Caco-2 (cell line): ENCODE measurements at regions not wholly inside any gene's neighbourhood (a gene's known extent, or its start where the extent isn't known, plus 50 kb on each side); places are given as distances from the start of the nearest gene placed in this dataset.

ENCODE experiments used
- BruUV-seq: library from RNA; stranded (reverse); fragments of 400-500 nt; replicated peaks from 2 replicates; lab custom pipeline; 2021; lab: Mats Ljungman, UMichigan
- CTCF ChIA-PET: fragments of 300-600 bp; sonication (Branson Sonifier 250); formaldehyde crosslinking; loops from one replicate; lab custom pipeline; 2022; ENCODE audit warnings: antibody characterized with exemption; lab: Charles Lee
- POLR2A ChIA-PET: fragments of 300-600 bp; sonication (Branson Sonifier 250); formaldehyde crosslinking; loops from one replicate; lab custom pipeline; 2022; ENCODE audit warnings: antibody characterized with exemption; lab: Charles Lee
- DNase-seq, 2 experiments: peaks; one replicate each; pipeline versions ENCODE4 v3.0.0 to v3.0.0-alpha.2; 2020 to 2022
- H3K27me3 ChIP-seq: replicated peaks from 2 replicates; pipeline ENCODE4 v1.6.0; 2011; ENCODE audit warnings: low read length; ENCODE audit not compliant: control insufficient read depth, insufficient read depth
- H3K36me3 ChIP-seq: 2 replicates; pipeline ENCODE4 v1.5.1; 2011; ENCODE audit warnings: low read length; ENCODE audit not compliant: control insufficient read depth, insufficient read depth
- H3K4me1 ChIP-seq: fragments of 250-450 bp; sonication (Bioruptor Pico); 2 replicates; pipeline ENCODE4 v1.5.1; 2020; ENCODE audit warnings: mild to moderate bottlenecking
- H3K4me3 ChIP-seq: 2 replicates; pipeline ENCODE4 v1.5.1; 2011; ENCODE audit warnings: low read depth, mild to moderate bottlenecking, control low read depth, low read length
- H3K9me3 ChIP-seq: fragments of 250-450 bp; sonication (Bioruptor Pico); 2 replicates; pipeline ENCODE4 v1.5.1; 2020; ENCODE audit warnings: mild to moderate bottlenecking, moderate library complexity
- H3K27ac Mint-ChIP-seq: one replicate; pipeline ENCODE4 v1.8.0; 2022; ENCODE audit warnings: mixed read lengths; ENCODE audit not compliant: unreplicated experiment
- H3K27me3 Mint-ChIP-seq: one replicate; pipeline ENCODE4 v1.8.0; 2022; ENCODE audit warnings: mixed read lengths; ENCODE audit not compliant: insufficient read depth, unreplicated experiment
- H3K36me3 Mint-ChIP-seq: one replicate; pipeline ENCODE4 v1.8.0; 2022; ENCODE audit warnings: mild to moderate bottlenecking, mixed read lengths; ENCODE audit not compliant: insufficient read depth, unreplicated experiment
- H3K4me1 Mint-ChIP-seq: one replicate; pipeline ENCODE4 v1.8.0; 2022; ENCODE audit warnings: low read depth, mixed read lengths; ENCODE audit not compliant: unreplicated experiment
- H3K4me3 Mint-ChIP-seq: one replicate; pipeline ENCODE4 v1.8.0; 2022; ENCODE audit warnings: mild to moderate bottlenecking, moderate library complexity, mixed read lengths; ENCODE audit not compliant: unreplicated experiment
- H3K9me3 Mint-ChIP-seq: one replicate; pipeline ENCODE4 v1.8.0; 2022; ENCODE audit warnings: mixed read lengths; ENCODE audit not compliant: unreplicated experiment
- CTCF ChIP-seq, 2 experiments: fragments of 200-600 bp in 1 of 2; IDR thresholded peaks; 1 replicate in 1 of 2; 2 replicates in 1 of 2; pipeline versions ENCODE4 v1.5.1 to v1.8.0; 2011 to 2022; ENCODE audit warnings: antibody characterized with exemption in 1 of 2, control low read depth in 1 of 2, inconsistent platforms in 1 of 2, low read depth in 1 of 2, low read length in 1 of 2, mild to moderate bottlenecking in 1 of 2, moderate library complexity in 1 of 2; ENCODE audit not compliant: insufficient read depth in 1 of 2, severe bottlenecking in 1 of 2, unreplicated experiment in 1 of 2
- intact Hi-C: fragments of 100-400 bp; cut with micrococcal nuclease; formaldehyde crosslinking; loops from one replicate; pipeline ENCODE4 v1.10.0; 2022; ENCODE audit not compliant: unreplicated experiment

GRCh38 chrX:113919387-113919786 lies 664.5 kb upstream of the HTR2C start:
- Mint-ChIP-seq H3K4me3 (no peak overlapping the region), H3K9me3 (peaks cover 14% of the 10 kb centered on the region), H3K4me1 (no peaks in the 10 kb centered on the region), H3K36me3 (no peaks in the 10 kb centered on the region), H3K27me3 (no peaks in the 10 kb centered on the region), H3K27ac (no peak overlapping the region)
- no peak for DNase-seq
- no TSS peak for BruUV-seq
- Histone ChIP-seq H3K4me1 (no peaks in the 10 kb centered on the region), H3K36me3 (no peaks in the 10 kb centered on the region), H3K4me3 (no peak overlapping the region), H3K27me3 (no peaks in the 10 kb centered on the region), H3K9me3 (no peaks in the 10 kb centered on the region)
- TF ChIP-seq CTCF (IDR thresholded peaks at IDR 0.05; ENCODE audit: insufficient read depth in 1 of 2, low read depth in 1 of 2, low read length in 1 of 2, severe bottlenecking in 1 of 2, unreplicated experiment in 1 of 2): no peak
- intact Hi-C loops: no loop called here
- POLR2A ChIA-PET: no interaction called here
- CTCF ChIA-PET: no interaction called here

- no peaks in the 10 kb centered on the region for H3K36me3 Mint-ChIP-seq
- no peak overlapping the region for H3K4me3 Mint-ChIP-seq
- POLR2A ChIA-PET: no interaction called here
- BruUV-seq: no TSS peak
- H3K9me3 Mint-ChIP-seq: no peaks in the 10 kb centered on the region
- H3K4me1 ChIP-seq: no peaks in the 10 kb centered on the region
- no peaks in the 10 kb centered on the region for H3K36me3 ChIP-seq
- no peak overlapping the region for H3K27ac Mint-ChIP-seq
- H3K9me3 ChIP-seq: no peaks in the 10 kb centered on the region
- no peaks in the 10 kb centered on the region for H3K4me1 Mint-ChIP-seq
- CTCF ChIA-PET: no interaction called here
- intact Hi-C loops: no loop called here
- no peaks in the 10 kb centered on the region for H3K27me3 ChIP-seq
- no peak for DNase-seq
- no peak for TF ChIP-seq CTCF (IDR thresholded peaks at IDR 0.05; ENCODE audit: insufficient read depth in 1 of 2, low read depth in 1 of 2, low read length in 1 of 2, severe bottlenecking in 1 of 2, unreplicated experiment in 1 of 2)
- no peak overlapping the region for H3K4me3 ChIP-seq
- H3K27me3 Mint-ChIP-seq: no peaks in the 10 kb centered on the region
Observed at GRCh38 chrX:113906168-113906567, 677.7 kb upstream of the HTR2C start.

GRCh38 chrX:113892891-113893290 lies 691.0 kb upstream of the HTR2C start:
- BruUV-seq: no TSS peak
- ChIA-PET CTCF (no interaction called here), POLR2A (no interaction called here)
- Mint-ChIP-seq H3K4me3 (no peak overlapping the region), H3K36me3 (peaks cover 5% of the 10 kb centered on the region), H3K9me3 (peaks cover 16% of the 10 kb centered on the region), H3K27me3 (no peaks in the 10 kb centered on the region), H3K27ac (no peak overlapping the region), H3K4me1 (no peaks in the 10 kb centered on the region)
- intact Hi-C loops: no loop called here
- TF ChIP-seq CTCF (IDR thresholded peaks at IDR 0.05; ENCODE audit: insufficient read depth in 1 of 2, low read depth in 1 of 2, low read length in 1 of 2, severe bottlenecking in 1 of 2, unreplicated experiment in 1 of 2): no peak
- no peaks in the 10 kb centered on the region for H3K36me3 ChIP-seq
- H3K9me3 ChIP-seq: no peaks in the 10 kb centered on the region
- no peaks in the 10 kb centered on the region for H3K27me3 ChIP-seq
- DNase-seq: no peak
- no peak overlapping the region for H3K4me3 ChIP-seq
- H3K4me1 ChIP-seq: no peaks in the 10 kb centered on the region
